ENCODE measurements at regions not wholly inside any gene's neighbourhood (a gene's known extent, or its start where the extent isn't known, plus 50 kb on each side); places are given as distances from the start of the nearest gene placed in this dataset.
"Not testable (repeated sequence)": the region's sequence is repeated elsewhere in the genome, so short reads cannot be mapped to it uniquely, and the experiment has no call there.

DNA sequence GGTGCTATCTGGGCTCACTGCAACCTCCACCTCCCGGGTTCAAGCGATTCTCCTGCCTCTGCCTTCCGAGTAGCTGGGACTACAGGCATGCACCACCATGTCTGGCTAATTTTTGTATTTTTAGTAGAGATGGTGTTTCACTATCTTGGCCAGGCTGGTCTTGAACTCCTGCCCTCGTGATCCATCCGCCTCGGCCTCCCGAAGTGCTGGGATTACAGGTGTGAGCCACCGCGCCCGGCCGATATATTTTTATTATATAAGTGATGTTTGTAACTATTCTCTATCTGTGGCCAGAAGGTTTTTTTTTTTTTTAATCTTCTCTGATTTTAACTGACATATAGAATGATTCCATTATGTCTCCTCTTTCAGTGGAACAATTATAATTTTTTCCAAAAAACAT lies 579.3 kb upstream of the CITED2 start:
- not testable (repeated sequence) for H3K36me3 ChIP-seq (ENCODE audit: control insufficient read depth in 2 of 2, insufficient read depth in 2 of 2, low read length in 1 of 2); H3K27ac ChIP-seq (ENCODE audit: low read depth in 1 of 2, low read length in 1 of 2); H3K9me3 ChIP-seq (ENCODE audit: control insufficient read depth in 2 of 2, insufficient read depth in 1 of 2, low read length in 1 of 2); DNase-seq (ENCODE audit: low read depth in 6 of 9, low spot score in 9 of 9); H3K27me3 ChIP-seq (ENCODE audit: control insufficient read depth in 2 of 2, insufficient read depth in 1 of 2, low read length in 1 of 2); H3K4me1 ChIP-seq (ENCODE audit: control insufficient read depth in 2 of 2, insufficient read depth in 2 of 2, low read length in 2 of 2); H3K4me3 ChIP-seq (ENCODE audit: low read length in 2 of 2)
- 95% methylated on average over 11 of the region's 11 CpGs for WGBS

DNA sequence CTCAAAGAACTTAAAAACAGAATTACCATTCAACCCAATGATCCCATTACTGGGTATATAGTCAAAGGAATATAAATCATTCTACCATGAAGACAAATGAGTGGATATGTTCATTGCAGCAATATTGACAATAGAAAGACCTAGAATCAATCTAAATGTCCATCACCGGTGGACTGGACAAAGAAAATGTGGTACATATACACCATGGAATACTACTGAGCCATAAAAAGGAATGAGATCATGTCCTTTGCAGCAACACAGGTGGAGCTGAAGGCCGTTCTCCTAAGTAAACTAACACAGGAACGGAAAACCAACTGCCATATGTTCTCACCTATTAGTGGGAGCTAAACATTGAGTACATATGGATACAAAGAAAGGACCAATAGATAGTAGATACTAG lies 576.7 kb upstream of the CITED2 start:
- DNase-seq (ENCODE audit: low read depth in 6 of 9, low spot score in 9 of 9), result no peak
- no peaks in the 10 kb centered on the region for H3K9me3 ChIP-seq (ENCODE audit: control insufficient read depth in 2 of 2, insufficient read depth in 1 of 2, low read length in 1 of 2)
- no peak overlapping the region for H3K4me3 ChIP-seq (ENCODE audit: low read length in 2 of 2)
- WGBS, result 84% methylated on average over 3 of the region's 3 CpGs
- H3K36me3 ChIP-seq (ENCODE audit: control insufficient read depth in 2 of 2, insufficient read depth in 2 of 2, low read length in 1 of 2), result no peaks in the 10 kb centered on the region
- no peaks in the 10 kb centered on the region for H3K4me1 ChIP-seq (ENCODE audit: control insufficient read depth in 2 of 2, insufficient read depth in 2 of 2, low read length in 2 of 2)
- H3K27me3 ChIP-seq (ENCODE audit: control insufficient read depth in 2 of 2, insufficient read depth in 1 of 2, low read length in 1 of 2), result no peaks in the 10 kb centered on the region
- no peak overlapping the region for H3K27ac ChIP-seq (ENCODE audit: low read depth in 1 of 2, low read length in 1 of 2)

DNA sequence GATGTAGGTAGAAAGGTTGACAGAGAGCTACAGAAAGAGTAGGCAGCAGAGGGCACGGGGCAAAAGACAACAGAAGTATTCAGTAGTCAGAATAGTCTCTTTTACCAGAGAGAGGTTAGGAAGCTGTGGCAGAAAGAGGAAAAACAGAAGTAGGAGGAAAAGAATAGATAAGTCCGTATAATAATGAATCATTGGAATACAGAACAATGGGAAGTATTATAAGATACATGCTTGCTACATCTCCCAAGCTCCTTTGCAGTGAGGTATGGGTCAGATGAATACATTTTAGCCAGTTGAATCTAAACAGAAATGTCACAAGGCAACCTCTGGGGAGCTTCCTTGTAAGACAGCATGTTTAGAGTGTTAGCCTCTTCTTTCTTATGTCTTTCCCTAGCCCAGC lies 570.5 kb upstream of the CITED2 start:
- H3K27me3 ChIP-seq (ENCODE audit: control insufficient read depth in 2 of 2, insufficient read depth in 1 of 2, low read length in 1 of 2), result no peaks in the 10 kb centered on the region
- H3K36me3 ChIP-seq (ENCODE audit: control insufficient read depth in 2 of 2, insufficient read depth in 2 of 2, low read length in 1 of 2), result no peaks in the 10 kb centered on the region
- WGBS, result 92% methylated on average over 2 of the region's 2 CpGs
- no peak overlapping the region for H3K4me3 ChIP-seq (ENCODE audit: low read length in 2 of 2)
- H3K27ac ChIP-seq (ENCODE audit: low read depth in 1 of 2, low read length in 1 of 2), result no peak overlapping the region
- no peaks in the 10 kb centered on the region for H3K4me1 ChIP-seq (ENCODE audit: control insufficient read depth in 2 of 2, insufficient read depth in 2 of 2, low read length in 2 of 2)
- H3K9me3 ChIP-seq (ENCODE audit: control insufficient read depth in 2 of 2, insufficient read depth in 1 of 2, low read length in 1 of 2), result no peaks in the 10 kb centered on the region
- no peak for DNase-seq (ENCODE audit: low read depth in 6 of 9, low spot score in 9 of 9)

DNA sequence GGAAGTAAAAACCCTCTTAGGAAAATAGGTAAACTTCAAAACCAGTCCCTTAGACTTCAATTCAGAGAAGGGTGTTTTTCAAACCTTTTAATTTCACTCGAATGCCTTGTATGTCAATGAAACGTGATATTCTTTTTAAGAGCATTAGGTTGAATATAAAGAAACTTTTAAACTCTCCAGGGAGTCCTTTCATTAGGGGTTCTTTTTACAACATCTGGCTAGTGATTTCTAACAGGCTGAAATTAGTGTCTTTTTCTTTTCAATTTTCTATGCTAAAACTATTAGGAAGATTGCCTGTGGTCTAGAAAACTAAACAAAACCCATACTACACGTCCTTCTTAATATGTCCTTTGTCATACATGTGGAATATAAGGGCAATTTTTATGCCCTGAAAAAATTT lies 569.7 kb upstream of the CITED2 start:
- Histone ChIP-seq H3K27ac (ENCODE audit: low read depth in 1 of 2, low read length in 1 of 2) (no peak overlapping the region), H3K4me3 (ENCODE audit: low read length in 2 of 2) (no peak overlapping the region), H3K9me3 (ENCODE audit: control insufficient read depth in 2 of 2, insufficient read depth in 1 of 2, low read length in 1 of 2) (no peaks in the 10 kb centered on the region), H3K4me1 (ENCODE audit: control insufficient read depth in 2 of 2, insufficient read depth in 2 of 2, low read length in 2 of 2) (no peaks in the 10 kb centered on the region), H3K36me3 (ENCODE audit: control insufficient read depth in 2 of 2, insufficient read depth in 2 of 2, low read length in 1 of 2) (no peaks in the 10 kb centered on the region), H3K27me3 (ENCODE audit: control insufficient read depth in 2 of 2, insufficient read depth in 1 of 2, low read length in 1 of 2) (no peaks in the 10 kb centered on the region)
- 97% methylated on average over 3 of the region's 3 CpGs for WGBS
- DNase-seq (ENCODE audit: low read depth in 6 of 9, low spot score in 9 of 9), result no peak

DNA sequence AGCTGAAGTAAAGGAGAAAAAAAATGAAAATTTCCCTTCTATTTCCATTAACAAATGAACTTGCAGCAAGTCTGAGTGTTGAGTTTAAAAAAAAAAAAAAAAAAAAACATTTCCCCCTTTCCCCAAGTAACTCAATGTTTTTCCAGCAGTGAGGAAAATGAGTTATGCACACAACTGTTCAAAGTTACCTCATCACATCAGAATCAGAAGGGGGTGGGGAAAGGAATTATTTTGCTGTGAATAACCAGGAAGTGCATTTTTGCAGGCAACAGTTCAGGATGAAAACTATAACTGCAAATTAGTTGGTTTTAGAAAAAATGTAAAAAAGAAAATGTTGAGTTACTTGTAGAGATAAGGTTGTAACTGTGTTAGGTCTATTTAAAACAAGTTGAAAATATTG lies 568.9 kb upstream of the CITED2 start:
- no peaks in the 10 kb centered on the region for H3K9me3 ChIP-seq (ENCODE audit: control insufficient read depth in 2 of 2, insufficient read depth in 1 of 2, low read length in 1 of 2)
- H3K27me3 ChIP-seq (ENCODE audit: control insufficient read depth in 2 of 2, insufficient read depth in 1 of 2, low read length in 1 of 2), result no peaks in the 10 kb centered on the region
- H3K4me1 ChIP-seq (ENCODE audit: control insufficient read depth in 2 of 2, insufficient read depth in 2 of 2, low read length in 2 of 2), result no peaks in the 10 kb centered on the region
- H3K36me3 ChIP-seq (ENCODE audit: control insufficient read depth in 2 of 2, insufficient read depth in 2 of 2, low read length in 1 of 2), result no peaks in the 10 kb centered on the region
- no peak overlapping the region for H3K4me3 ChIP-seq (ENCODE audit: low read length in 2 of 2)
- no peak overlapping the region for H3K27ac ChIP-seq (ENCODE audit: low read depth in 1 of 2, low read length in 1 of 2)
- DNase-seq (ENCODE audit: low read depth in 6 of 9, low spot score in 9 of 9), result no peak

DNA sequence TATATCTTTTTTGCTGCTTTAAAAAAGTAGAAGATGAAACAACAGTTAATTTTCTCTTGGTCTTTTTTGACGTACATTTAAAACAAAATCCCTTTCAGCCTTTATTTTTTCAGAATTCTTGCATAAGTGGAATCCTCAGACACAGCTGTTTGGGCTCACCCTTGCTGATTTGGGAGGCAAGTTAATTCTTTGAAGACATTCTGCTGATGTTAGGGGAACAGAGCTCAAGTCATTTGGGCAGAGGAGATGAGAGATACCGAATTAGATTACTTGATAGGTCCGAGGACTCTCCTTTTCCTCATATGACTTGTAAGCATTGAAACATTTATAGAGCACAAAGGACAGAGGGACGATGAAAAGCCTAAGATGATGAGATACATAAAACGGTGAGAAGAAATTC lies 567.9 kb upstream of the CITED2 start:
- Histone ChIP-seq H3K4me1 (ENCODE audit: control insufficient read depth in 2 of 2, insufficient read depth in 2 of 2, low read length in 2 of 2) (no peaks in the 10 kb centered on the region), H3K27me3 (ENCODE audit: control insufficient read depth in 2 of 2, insufficient read depth in 1 of 2, low read length in 1 of 2) (no peaks in the 10 kb centered on the region), H3K9me3 (ENCODE audit: control insufficient read depth in 2 of 2, insufficient read depth in 1 of 2, low read length in 1 of 2) (no peaks in the 10 kb centered on the region), H3K4me3 (ENCODE audit: low read length in 2 of 2) (no peak overlapping the region), H3K27ac (ENCODE audit: low read depth in 1 of 2, low read length in 1 of 2) (no peak overlapping the region), H3K36me3 (ENCODE audit: control insufficient read depth in 2 of 2, insufficient read depth in 2 of 2, low read length in 1 of 2) (no peaks in the 10 kb centered on the region)
- no peak for DNase-seq (ENCODE audit: low read depth in 6 of 9, low spot score in 9 of 9)
- 97% methylated on average over 5 of the region's 5 CpGs for WGBS

GRCh38 chr6:139941826-139942225 lies 567.4 kb upstream of the CITED2 start:
- Histone ChIP-seq H3K27me3 (ENCODE audit: control insufficient read depth in 2 of 2, insufficient read depth in 1 of 2, low read length in 1 of 2) (no peaks in the 10 kb centered on the region), H3K9me3 (ENCODE audit: control insufficient read depth in 2 of 2, insufficient read depth in 1 of 2, low read length in 1 of 2) (no peaks in the 10 kb centered on the region), H3K4me3 (ENCODE audit: low read length in 2 of 2) (no peak overlapping the region), H3K4me1 (ENCODE audit: control insufficient read depth in 2 of 2, insufficient read depth in 2 of 2, low read length in 2 of 2) (no peaks in the 10 kb centered on the region), H3K27ac (ENCODE audit: low read depth in 1 of 2, low read length in 1 of 2) (no peak overlapping the region), H3K36me3 (ENCODE audit: control insufficient read depth in 2 of 2, insufficient read depth in 2 of 2, low read length in 1 of 2) (no peaks in the 10 kb centered on the region)
- WGBS, result 94% methylated on average over 3 of the region's 3 CpGs
- DNase-seq (ENCODE audit: low read depth in 6 of 9, low spot score in 9 of 9), result no peak

DNA sequence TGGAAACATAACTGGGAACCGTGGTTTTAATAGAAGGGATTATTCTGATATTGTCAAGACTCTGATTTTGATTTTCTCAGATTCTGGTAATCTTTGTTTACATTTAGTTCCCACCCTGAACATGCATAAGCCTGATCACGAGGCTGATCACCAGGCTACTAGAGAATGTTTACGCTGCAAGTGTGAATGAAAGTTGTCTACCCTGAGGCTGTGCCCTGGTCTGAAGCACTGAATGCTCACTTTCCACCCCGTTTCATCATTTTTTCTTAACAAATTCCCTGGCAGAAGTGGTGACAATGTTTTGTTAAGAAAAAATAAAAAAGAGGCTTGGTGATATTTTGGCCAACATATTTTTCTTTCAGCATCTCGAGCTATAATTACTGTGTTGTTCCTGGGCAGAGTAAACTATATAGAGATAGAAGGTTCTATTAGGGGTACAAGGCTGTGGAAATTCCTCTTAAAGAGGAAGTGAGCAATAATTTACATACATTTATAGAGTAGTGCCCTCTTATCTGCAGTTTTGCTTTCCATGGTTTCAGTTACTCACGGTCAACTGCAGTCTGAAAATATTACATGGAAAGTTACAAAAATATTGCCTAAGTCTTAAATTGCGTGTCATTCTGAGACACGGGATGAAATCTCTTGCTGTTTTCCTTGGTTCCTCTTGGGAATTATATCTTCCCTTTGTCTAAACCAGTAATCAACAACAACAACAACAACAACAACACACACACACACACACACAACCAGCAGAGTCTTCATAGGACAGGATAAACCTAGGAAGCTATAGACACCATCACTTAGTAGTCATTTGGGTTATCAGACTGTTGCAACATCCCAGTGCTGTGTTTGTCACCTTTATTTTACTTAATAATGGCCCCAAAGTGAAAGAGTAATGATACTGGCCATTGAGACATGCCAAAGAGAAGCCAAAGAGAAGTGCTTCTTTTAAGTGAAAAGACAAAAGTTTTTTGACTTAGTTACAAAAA lies 566.6 kb upstream of the CITED2 start:
- no peak for DNase-seq (ENCODE audit: low read depth in 6 of 9, low spot score in 9 of 9)
- 86% methylated on average over 8 of the region's 8 CpGs for WGBS
- H3K4me1 ChIP-seq (ENCODE audit: control insufficient read depth in 2 of 2, insufficient read depth in 2 of 2, low read length in 2 of 2), result no peaks in the 10 kb centered on the region
- H3K27me3 ChIP-seq (ENCODE audit: control insufficient read depth in 2 of 2, insufficient read depth in 1 of 2, low read length in 1 of 2), result no peaks in the 10 kb centered on the region
- H3K27ac ChIP-seq (ENCODE audit: low read depth in 1 of 2, low read length in 1 of 2), result no peak overlapping the region
- H3K9me3 ChIP-seq (ENCODE audit: control insufficient read depth in 2 of 2, insufficient read depth in 1 of 2, low read length in 1 of 2), result no peaks in the 10 kb centered on the region
- no peak overlapping the region for H3K4me3 ChIP-seq (ENCODE audit: low read length in 2 of 2)
- no peaks in the 10 kb centered on the region for H3K36me3 ChIP-seq (ENCODE audit: control insufficient read depth in 2 of 2, insufficient read depth in 2 of 2, low read length in 1 of 2)

DNA sequence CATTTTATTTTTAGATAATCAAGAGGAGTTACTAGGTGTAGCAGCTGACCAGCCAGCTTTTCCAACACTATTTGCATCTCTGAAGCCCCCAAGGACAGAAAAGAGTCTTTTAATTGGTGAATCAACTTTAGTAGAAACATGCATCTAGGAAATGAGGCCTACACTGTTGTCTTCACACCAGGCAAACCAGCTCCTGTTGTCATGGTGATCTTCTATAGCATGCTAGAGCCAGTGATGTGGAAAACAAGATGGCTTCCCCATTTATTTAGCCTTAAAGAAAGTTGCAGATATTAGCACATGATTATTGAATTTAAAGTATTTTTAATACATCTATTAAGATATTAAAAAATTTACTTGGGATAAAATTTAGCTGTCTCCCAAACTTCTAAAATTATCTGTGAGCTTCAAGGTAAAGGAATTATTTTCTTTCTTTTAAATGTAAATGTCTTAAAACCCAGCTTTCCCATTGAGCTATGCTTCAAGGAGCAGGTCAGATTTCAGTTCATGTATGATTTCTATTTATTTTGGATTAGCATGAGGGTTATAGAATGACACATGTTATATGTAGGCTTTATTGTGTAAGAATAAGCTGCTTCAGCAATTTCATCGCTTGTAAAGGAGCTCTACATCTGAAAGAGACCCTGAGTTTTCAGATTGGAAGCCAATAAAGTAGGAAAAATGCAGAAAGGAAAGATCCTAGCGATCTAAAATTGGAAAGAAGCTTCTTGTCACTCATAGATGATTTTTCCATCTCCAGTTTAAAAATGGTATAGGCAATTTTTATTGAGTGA lies 564.9 kb upstream of the CITED2 start:
- H3K4me1 ChIP-seq (ENCODE audit: control insufficient read depth in 2 of 2, insufficient read depth in 2 of 2, low read length in 2 of 2), result no peaks in the 10 kb centered on the region
- no peaks in the 10 kb centered on the region for H3K9me3 ChIP-seq (ENCODE audit: control insufficient read depth in 2 of 2, insufficient read depth in 1 of 2, low read length in 1 of 2)
- no peaks in the 10 kb centered on the region for H3K27me3 ChIP-seq (ENCODE audit: control insufficient read depth in 2 of 2, insufficient read depth in 1 of 2, low read length in 1 of 2)
- WGBS, result 90% methylated on average over 2 of the region's 2 CpGs
- no peak overlapping the region for H3K27ac ChIP-seq (ENCODE audit: low read depth in 1 of 2, low read length in 1 of 2)
- H3K4me3 ChIP-seq (ENCODE audit: low read length in 2 of 2), result no peak overlapping the region
- DNase-seq (ENCODE audit: low read depth in 6 of 9, low spot score in 9 of 9), result no peak
- H3K36me3 ChIP-seq (ENCODE audit: control insufficient read depth in 2 of 2, insufficient read depth in 2 of 2, low read length in 1 of 2), result no peaks in the 10 kb centered on the region

All from thymus (tissue), 11 donors.